ENCODE measurements at regions not wholly inside any gene's neighbourhood (a gene's known extent, or its start where the extent isn't known, plus 50 kb on each side); places are given as distances from the start of the nearest gene placed in this dataset.

DNA sequence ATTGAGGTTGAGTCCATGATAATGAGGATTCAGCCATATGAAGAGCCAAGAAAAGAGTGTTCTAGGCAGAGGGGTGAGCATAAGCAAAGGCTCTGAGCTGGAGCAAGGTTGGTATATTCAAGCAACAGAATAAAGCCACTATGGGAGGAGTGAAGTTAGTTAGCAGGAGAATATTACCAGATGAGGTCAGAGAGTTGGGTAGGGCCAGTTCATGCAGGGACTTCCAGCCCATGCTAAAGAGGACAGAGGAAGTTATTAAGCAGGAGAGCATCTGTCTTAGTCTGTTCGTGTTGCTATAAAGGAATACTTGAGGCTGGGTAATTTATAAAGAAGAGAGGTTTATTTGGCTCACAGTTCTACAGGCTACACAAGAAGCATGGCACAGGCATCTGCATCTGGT lies 57.1 kb upstream of the ATG10 start:
- no peak for DNase-seq (ENCODE audit: low spot score)

DNA sequence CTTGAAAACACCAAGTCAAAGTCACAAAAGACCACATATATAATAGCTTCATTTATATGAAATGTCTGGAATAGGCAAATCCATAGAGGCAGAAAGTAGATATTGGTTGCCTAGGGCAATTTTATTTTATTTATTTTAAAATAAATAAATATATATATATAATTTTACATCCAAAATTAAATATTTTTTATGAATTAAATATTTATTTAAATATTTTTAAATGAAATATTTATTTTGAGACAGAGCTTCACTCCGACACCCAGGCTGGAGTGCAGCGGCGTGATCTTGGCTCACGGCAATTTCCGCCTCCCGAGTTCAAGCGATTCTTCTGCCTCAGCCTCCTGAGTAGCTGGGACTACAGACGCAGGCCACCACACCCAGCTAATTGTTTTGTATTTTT lies 58.9 kb upstream of the ATG10 start:
- DNase-seq (ENCODE audit: low spot score), result no peak

DNA sequence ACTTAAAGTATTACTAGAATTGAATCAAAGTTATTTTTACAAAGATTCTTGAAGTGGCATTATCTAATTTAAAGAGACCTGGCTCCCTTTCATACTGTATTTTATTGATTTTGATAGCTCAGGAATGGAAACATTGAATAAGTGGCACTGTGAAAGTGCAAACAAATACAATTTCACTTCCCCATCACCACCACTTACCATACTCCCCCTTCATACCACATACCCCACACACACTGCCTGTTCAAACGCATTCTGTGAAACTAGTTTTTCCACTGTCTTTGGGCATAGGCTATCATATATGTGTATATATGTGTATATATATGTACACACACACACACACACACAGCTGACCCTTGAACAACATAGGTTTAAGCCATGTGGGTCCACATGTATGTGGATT lies 62.1 kb upstream of the ATG10 start:
- no peak for DNase-seq (ENCODE audit: low spot score)

DNA sequence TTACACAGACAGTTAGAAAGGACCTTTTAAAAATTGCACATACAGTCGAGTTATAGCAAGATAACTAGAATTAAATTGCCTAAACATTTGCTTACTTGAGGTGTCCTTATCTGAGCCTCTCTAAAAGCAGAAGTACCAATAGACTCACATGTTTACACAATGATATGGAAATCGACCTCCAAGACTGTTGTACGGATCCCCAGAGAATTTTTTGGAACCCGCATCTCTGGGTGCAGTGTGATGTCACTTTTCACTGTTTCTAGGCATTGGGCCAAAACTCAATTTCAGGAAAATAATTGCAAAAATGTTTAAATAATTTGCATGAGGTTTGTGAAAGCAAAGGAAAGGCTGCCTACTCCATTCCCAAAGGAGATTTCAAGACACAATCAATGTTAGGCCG lies 63.1 kb upstream of the ATG10 start:
- no peak for DNase-seq (ENCODE audit: low spot score)

DNA sequence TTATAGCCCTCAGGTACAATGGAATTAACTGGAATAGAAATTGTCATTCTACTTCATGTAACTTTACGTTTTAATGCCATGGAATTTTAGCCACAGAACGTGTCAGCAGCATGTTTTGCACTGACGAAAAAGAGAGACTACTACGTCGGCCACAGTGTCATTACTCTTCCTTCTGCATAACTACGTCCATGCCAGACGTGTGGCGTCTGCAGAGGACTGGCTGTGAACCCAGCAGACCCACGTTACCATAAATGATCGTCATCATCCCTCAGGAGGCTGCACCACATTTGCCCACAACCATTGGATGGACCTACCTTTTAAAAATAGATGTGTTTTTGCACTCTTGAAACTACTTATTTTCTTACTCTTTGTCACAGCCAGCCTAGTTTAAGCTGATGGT lies 63.8 kb upstream of the ATG10 start:
- DNase-seq (ENCODE audit: low spot score), result no peak

DNA sequence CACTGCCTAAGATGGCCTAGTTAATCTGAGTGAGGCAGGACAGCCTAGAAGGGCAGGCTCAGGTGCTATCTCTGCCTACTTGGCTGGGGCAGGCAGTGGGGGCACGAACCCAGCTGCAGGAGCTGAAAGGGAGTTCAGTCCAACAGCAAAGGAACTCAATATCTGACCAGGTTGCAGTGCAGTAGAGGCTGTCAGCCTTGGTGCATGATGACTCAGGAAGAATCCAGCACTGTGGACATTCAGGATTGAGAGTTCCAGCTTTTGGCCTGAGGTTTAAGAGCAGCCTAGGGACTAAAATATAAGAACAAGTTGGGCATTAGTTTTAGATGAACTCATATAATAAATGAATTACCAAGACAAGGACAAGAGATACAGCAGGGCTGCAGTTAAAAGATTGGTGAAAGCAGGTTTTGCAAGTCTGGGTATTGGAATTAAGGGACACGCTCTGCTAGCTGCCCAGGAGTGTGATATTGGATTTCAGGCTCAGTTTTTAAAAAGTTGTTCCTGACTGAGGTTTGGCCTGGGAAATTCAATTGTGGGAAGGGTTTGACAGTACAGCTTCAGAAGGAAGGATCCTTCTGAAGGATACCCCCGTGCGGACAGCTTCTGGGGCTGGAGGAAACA lies 64.7 kb upstream of the ATG10 start:
- no peak for DNase-seq (ENCODE audit: low spot score)

DNA sequence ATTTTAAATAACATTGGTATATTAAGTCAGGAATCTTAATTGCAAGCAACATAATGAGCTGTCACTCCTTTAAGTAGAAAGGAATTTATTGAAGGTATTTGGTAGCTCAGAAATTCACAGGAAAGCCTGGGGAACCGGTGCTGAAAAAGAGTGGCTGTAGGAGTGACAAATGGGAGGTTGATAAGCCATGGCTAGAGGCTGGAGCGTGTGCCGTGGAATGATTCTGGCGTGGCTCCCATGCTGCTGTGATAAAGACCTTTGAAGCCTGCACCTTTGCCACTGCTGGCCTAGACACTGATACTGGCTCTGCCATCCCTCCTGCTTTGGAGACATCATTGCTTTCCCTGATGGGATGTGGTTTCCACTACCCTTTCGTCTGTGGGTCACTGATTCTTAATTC lies 65.7 kb upstream of the ATG10 start:
- no peak for DNase-seq (ENCODE audit: low spot score)

DNA sequence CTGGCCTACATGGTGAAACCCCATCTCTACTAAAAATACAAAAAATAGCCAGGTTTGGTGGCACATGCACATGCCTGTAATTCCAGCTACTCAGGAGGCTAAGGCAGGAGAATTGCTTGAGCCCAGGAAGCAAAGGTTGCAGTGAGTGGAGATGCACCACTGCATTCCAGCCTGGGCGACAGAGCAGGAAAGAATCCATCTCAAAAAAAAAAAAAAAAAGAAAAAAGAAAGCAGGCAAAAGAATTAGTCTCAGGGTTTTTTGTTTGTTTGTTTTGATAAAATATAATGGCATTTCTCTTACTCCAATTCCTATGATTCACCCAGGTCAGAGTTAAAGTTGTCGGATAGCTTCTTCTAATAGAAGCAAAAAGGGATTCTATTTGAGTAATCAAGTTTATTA lies 67.0 kb upstream of the ATG10 start:
- DNase-seq (ENCODE audit: low spot score), result no peak

DNA sequence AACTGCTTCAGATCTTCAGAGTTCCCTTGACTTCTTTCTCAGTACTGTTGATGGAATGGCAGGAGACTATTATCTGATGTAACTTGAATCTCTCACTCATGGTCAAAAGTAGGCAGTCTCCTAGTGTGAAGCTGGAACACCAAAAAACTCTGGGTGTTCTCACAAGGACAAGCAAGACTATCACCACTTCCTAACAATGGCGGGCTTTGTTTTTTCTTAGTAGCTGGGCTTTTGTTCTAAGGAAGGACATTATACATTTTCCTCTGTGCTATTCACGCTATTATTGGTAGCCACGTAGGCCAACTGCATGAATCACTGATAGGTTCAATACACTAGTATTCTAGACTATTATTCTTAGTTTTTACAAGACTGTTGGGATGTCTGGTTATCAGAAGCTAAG lies 67.7 kb upstream of the ATG10 start:
- no peak for DNase-seq (ENCODE audit: low spot score)

DNA sequence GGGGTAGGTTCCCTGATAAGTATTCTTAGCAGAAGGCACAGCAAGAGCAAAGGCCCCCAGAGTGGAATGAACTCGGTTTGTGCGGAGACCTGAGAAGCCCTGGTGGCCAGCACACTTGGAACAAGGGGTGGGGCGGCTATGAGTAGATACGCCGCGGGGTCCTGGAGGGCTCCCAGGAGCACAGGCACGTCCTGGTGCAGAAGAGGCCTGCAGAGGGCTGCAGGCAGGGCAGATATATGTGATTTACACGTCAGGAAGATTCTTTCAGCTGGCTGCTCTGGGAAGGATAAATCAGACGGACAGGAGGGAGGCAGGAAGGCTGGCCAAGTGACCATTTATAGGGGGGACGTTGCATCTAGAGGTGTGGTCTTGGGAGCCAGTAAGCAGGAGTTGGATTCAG lies 70.2 kb upstream of the ATG10 start:
- no peak for DNase-seq (ENCODE audit: low spot score)

DNA sequence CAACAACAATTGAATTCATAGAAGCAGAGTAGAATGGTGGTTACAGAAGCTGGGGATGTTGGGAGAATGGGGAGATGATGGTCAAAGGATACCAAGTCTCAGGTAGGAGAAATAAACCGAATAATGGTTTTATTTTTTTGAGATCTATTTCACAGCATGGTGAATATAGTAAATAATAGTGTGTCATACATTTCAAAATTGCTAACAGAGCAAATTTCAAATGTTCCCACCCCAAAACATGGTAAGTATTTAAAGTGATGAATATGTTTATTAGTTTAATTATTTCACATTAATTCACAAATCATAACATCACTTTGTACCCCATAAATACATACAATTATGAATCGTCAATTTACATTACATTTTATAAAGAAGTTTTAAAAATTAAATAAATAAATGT lies 72.7 kb upstream of the ATG10 start:
- no peak for DNase-seq (ENCODE audit: low spot score)

DNA sequence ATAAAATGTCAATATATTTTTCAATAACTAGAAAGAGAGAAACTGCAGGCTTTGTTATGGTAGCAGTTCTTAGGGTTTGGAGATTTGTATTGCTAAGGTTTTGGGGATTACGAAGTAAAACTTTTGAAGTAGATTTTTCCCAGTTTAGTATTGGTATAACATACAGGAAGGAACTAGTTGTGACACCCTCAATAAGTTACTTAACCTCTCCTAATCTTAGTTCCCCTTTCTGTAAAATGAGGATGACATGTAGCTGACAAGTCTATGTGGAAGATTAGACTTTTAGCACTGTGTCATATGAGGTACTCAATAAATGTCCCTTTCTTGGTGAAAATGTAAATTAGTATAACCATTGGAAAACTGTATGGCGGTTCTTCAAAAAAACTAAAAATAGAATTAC lies 73.4 kb upstream of the ATG10 start:
- no peak for DNase-seq (ENCODE audit: low spot score)

DNA sequence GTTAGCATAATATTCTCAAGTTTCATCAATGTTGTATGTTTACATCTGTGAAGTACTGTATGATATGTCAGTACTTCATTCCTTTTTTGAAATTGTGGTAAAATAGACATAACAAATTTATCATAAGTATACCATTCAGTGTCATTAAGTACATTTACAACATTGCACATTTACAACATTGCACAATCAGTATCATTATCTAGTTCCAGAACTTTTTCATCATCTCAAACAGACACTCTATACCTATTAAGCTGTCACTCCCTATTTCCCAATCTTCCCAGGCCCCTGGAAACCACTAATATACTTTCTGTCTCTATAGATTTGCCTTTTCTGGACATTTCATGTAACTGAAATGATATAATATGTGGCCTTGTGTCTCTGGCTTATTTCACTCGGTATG lies 75.1 kb upstream of the ATG10 start:
- DNase-seq (ENCODE audit: low spot score), result no peak

DNA sequence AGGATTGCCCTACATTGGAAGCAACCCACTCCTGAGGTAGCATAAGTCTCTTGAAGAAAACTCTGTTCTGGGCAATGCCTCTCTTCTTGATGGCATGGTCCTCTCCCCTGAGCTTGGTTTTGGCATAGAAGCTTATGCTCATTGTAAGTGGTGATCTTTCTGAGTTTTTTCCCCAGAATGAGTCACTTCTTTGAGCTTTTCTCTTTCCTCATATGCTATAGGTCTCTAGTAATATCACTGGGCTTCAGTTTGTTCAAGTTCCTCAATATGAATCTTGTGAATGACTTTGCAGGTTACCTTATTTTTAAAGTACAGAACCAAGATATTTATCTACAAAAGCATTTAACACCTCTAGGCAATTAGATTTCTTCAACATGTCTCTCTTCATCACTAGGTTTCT lies 76.5 kb upstream of the ATG10 start:
- no peak for DNase-seq (ENCODE audit: low spot score)

DNA sequence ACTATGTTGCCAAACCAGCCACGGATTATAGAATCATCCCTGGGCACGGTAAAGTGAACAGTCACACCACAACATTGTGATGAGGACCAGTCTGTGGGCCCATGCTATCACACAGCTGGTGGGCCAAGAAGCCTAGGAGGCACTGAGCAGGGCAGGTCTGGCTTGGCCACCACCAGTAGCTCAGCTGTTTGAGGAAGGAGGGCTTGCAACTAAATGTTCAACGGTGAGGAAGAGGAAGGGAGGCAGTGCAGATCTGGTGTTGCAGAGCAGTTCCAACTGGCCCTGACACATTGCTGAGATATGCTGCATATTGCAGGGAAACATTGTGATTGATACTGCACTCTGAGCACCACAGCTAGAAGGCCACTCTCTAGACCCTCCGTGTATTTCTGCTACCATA lies 77.9 kb upstream of the ATG10 start:
- no peak for DNase-seq (ENCODE audit: low spot score)

DNA sequence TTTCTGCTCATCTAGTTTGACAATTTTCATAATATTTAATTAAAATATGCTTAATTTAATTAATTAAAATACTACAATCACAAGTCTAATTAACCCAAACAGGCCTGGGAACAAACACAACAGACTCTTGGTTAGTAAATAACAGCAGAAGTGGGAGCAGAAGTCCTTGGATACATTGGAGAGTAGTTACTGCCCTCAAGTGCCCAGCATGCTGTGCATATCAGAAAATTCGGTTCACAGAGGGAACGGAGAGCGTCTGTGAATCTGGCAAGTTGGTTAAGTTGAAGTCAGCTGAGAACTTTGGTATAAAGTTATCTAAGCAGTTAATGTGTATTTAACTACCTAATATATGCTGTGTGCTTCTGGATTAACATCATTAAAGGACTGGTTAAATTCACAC lies 87.0 kb upstream of the ATG10 start:
- DNase-seq (ENCODE audit: low spot score), result no peak

DNA sequence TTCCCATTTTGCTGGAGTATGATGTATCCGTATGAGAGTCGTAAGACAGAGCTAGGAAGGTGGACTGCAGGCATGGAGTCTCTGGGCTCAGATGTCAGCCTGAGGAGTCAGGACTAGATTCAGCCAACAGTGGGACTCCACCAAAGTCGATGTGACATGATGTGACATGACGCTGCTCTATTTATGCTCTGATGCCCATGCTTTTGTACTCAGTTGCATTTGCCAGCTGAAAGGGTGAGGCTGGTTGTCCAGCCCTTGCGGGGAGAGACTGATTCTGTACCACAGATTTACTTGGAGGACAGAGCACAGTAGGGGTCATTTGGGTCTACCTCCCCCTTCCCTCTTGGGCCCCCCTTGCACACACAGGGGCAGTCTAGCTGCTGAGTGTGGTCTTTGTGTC lies 88.5 kb upstream of the ATG10 start:
- DNase-seq (ENCODE audit: low spot score), result no peak

DNA sequence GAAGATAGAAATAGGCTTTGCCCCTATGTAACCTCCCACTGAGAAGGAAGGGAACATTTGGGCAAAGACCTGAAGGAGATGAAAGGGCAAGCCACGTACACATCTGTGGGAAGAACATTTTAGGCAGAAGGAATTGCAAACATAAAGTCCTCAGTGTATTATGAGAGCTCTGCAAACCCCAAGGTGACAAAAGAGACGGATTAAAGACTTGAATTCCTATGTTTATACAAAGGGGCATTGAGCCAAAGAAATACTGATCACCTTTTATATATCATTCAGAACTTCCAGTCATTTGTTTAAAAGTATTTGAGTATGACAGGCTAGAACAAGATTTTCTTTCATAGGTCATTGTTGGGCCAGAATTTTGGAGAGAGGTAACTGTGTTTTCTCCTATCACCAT lies 90.2 kb upstream of the ATG10 start:
- no peak for DNase-seq (ENCODE audit: low spot score)

DNA sequence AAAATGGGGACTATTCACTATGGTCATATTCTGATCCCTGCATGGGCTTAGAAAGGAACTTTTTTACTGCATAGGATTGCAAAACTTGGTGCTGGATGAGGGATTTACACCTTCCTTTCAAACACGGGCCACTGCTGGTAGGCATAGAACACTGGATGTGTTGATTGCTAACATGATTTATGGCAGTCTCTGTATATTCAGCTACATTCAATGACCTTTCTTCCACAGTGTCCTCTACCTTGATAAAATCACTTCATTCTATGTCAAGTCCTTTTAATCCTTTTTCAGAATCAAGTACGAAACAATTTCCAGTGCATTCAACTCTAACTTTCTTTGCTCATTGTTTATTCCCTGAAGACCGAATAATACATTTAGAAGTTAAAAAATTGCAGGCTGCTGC lies 91.9 kb upstream of the ATG10 start:
- no peak for DNase-seq (ENCODE audit: low spot score)

DNA sequence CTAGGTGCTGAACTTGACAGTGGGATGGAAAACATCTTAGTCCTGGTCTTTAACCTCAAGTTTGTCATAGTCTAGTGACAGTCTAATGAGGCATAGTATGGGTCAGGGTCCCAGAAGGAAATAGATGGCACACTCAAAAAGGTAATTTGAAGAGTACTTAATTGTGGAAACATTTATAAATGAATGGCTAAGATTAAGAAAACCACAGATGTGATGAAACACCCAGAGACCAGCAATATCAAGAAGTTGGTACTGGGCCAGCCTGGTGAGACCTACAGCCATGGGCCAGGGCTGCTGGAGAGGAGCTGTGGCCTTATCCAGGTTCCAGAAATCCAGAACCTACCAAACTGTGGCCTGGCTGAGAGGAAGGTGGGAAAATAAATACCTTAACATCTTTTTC lies 93.5 kb upstream of the ATG10 start:
- no peak for DNase-seq (ENCODE audit: low spot score)

DNA sequence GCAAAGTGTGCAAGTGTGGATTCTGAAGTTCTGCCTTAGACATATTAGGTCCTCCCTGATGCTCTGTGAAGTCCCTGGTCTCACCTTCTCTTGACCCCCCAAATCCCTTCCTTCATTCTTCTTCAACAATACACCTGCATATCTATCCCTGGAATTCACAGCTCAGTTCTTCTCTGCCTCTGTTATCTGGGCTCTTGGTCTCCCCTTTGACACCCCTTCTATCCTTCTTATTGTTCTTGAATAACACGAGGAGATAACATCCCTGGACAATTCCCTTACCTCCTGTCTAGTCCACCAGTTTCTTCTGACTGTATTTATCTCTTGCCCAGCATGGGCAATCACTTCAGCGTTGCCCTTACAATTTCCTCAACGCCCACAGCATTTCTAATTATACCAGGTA lies 104.8 kb upstream of the ATG10 start:
- DNase-seq (ENCODE audit: low spot score), result no peak

DNA sequence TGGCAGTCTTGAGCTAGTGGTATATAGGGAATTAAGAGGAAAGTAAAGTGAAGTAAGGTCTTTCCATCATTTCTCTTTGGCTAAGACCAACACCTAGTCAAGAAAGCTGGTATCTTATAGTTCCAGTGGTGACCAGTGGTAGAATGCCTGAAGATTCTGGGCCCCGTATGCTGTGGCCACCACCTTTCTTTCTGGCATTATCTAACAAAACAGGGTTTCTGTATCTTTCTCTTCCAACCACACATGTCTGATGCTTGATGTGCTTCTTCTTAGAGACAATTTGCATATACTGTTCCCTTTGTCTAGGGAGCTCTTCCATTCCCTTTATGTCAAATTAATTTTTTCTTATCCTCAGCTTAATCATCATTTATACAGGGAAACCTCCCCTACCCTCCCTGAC lies 109.9 kb upstream of the SSBP2 start:
- DNase-seq (ENCODE audit: low spot score), result no peak

DNA sequence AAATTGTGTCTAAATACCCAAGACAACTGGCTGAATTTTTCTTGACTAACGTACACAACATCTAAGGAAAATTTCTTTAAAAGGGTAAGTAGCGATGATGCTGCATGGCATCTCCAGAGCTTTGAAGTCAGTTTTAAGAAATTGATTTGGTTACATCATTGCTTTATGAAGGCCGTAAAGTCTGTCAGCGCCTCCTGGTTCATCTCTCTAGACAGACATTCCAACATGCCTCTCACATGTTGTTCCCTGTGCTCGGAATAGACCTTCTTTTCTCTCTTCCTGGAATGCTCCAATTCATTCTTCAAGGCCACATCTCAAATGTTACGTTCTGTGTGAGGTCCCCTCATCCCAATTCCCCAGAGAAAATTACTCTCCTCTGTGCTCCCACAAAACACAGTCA lies 108.7 kb upstream of the SSBP2 start:
- no peak for DNase-seq (ENCODE audit: low spot score)

DNA sequence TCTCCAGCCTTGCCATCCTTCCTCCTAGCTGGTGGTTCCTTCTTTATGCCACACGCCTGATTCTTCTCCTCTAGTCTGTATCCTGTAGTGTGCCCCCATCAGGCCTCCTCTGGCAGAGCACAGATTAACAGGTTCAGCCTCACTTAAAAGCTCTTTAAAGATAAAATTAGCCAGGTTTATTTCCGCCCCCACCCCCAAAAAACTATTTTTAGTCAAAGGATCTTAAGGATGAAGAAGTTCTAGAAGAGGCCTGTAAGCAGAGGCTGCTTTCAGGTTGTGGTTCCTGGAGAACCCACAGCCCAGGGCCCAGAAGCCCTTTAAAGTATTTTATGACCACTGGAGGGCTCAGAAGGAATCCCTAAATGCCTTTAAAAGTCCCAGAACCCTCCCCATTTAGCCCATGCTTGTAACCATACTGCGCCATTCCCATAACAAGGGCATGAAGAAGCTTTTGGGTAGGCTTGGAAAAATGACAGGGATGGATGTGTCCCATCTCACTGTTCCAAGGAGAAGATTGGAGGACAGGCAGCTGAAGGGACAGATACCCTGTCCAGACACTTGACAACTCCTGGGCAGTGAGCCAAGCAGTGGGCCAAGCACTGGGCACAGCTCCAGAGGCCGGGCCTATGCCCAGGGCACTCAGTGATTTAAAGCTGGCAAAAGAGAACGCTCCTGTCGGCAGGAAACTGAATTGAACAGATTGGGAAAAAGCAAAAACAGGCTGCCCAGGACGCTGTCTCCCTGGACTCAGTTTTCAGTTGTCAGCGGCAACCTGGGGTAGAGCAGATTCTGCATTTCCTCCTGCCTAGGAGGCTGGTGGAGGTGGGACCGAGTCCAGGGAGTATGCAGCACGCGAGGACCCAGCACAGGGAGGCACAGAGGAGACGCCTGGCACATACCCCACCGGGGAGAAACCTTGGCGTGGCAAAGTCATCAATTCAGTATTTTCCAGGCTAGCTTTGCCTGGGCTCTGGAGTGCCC lies 106.3 kb upstream of the SSBP2 start:
- DNase-seq (ENCODE audit: low spot score), result no peak
